GM21381 (cell line): ENCODE measurements at regions not wholly inside any gene's neighbourhood (a gene's known extent, or its start where the extent isn't known, plus 50 kb on each side); places are given as distances from the start of the nearest gene placed in this dataset.
"Not testable (repeated sequence)": the region's sequence is repeated elsewhere in the genome, so short reads cannot be mapped to it uniquely, and the experiment has no call there.

Experiments
- ATAC-seq: cut with Tn5 transposase; IDR thresholded peaks from one replicate; pipeline ENCODE4 v1.9.1; 2021; ENCODE audit warnings: mild to moderate bottlenecking, moderate library complexity; ENCODE audit not compliant: unreplicated experiment

- no peak for ATAC-seq
Measured at GRCh38 chr5:127133071-127133470, 59.8 kb upstream of the C5orf63 start.

- no peak for ATAC-seq
Measured at GRCh38 chr5:127136908-127137307, 63.6 kb upstream of the C5orf63 start.

- ATAC-seq = no peak
Measured at GRCh38 chr5:127143722-127144121, 70.4 kb upstream of the C5orf63 start.

GRCh38 chr5:127153031-127153430, 79.7 kb upstream of the C5orf63 start:
- no peak for ATAC-seq

GRCh38 chr5:127153521-127153920, 80.2 kb upstream of the C5orf63 start:
- no peak for ATAC-seq

- no peak for ATAC-seq
Measured at GRCh38 chr5:127163750-127164149, 90.4 kb upstream of the C5orf63 start.

GRCh38 chr5:127170918-127171600, 97.8 kb upstream of the C5orf63 start:
- no peak for ATAC-seq

GRCh38 chr5:127176769-127177168, 103.5 kb upstream of the C5orf63 start:
- no peak for ATAC-seq

GRCh38 chr5:127182631-127183030, 108.0 kb upstream of the MEGF10 start:
- not testable (repeated sequence) for ATAC-seq

- no peak for ATAC-seq
Measured at GRCh38 chr5:127183332-127183731, 107.3 kb upstream of the MEGF10 start.

GRCh38 chr5:127184851-127185250, 105.7 kb upstream of the MEGF10 start:
- no peak for ATAC-seq

GRCh38 chr5:127186657-127187056, 103.9 kb upstream of the MEGF10 start:
- ATAC-seq = no peak

GRCh38 chr5:127187706-127188105, 102.9 kb upstream of the MEGF10 start:
- no peak for ATAC-seq

- ATAC-seq = no peak
Measured at GRCh38 chr5:127192150-127192549, 98.4 kb upstream of the MEGF10 start.

GRCh38 chr5:127192836-127193338, 97.7 kb upstream of the MEGF10 start:
- ATAC-seq = no peak

- ATAC-seq = no peak
Measured at GRCh38 chr5:127196042-127196441, 94.6 kb upstream of the MEGF10 start.

- not testable (repeated sequence) for ATAC-seq
Measured at GRCh38 chr5:127197402-127198167, 93.0 kb upstream of the MEGF10 start.

- ATAC-seq = not testable (repeated sequence)
Measured at GRCh38 chr5:127202738-127203137, 87.9 kb upstream of the MEGF10 start.

- no peak for ATAC-seq
Measured at GRCh38 chr5:127203818-127204217, 86.8 kb upstream of the MEGF10 start.

GRCh38 chr5:127205147-127205546, 85.4 kb upstream of the MEGF10 start:
- ATAC-seq = no peak

GRCh38 chr5:127206320-127207113, 84.1 kb upstream of the MEGF10 start:
- ATAC-seq = no peak
